K562 (cell line): ENCODE measurements at regions not wholly inside any gene's neighbourhood (a gene's known extent, or its start where the extent isn't known, plus 50 kb on each side); places are given as distances from the start of the nearest gene placed in this dataset.
A peak's percentile ranks its signal among the peaks of the same experiment; 100 is the strongest.

Source experiments
- ATAC-seq: fragments of 200-7000 bp; cut with Tn5 transposase; 3 replicates; pipeline ENCODE4 v1.9.1; 2020; ENCODE audit warnings: moderate library complexity
- BruUV-seq: library from RNA; stranded (reverse); fragments of 400-500 nt; replicated peaks from 2 replicates; lab custom pipeline; 2021; lab: Mats Ljungman, UMichigan
- CTCF ChIA-PET: fragments of 300-600 bp; formaldehyde crosslinking; extraction: SDS; loops from one replicate; lab custom pipeline; 2021; ENCODE audit warnings: low intra/inter-chr PET ratio; lab: Yijun Ruan, JAX
- POLR2A ChIA-PET: fragments of 300-600, 350-650 bp; sonication (Branson Sonifier 250); formaldehyde crosslinking; extraction: SDS; loops from one replicate; lab custom pipeline; 2021; ENCODE audit warnings: antibody characterized with exemption, inconsistent platforms; lab: Yijun Ruan, JAX
- DNase-seq, 4 experiments: peaks; one replicate each; pipeline versions ENCODE4 v3.0.0 to v3.0.0-alpha.2; 2011 to 2018; ENCODE audit warnings: low spot score in 3 of 4, mixed read lengths in 3 of 4; ENCODE audit errors: extremely low read depth in 1 of 4
- FAIRE-seq: peaks from 2 replicates; lab custom pipeline; 2011; peaks lifted over from hg19 to GRCh38; lab: Jason Lieb, UNC
- H2AFZ ChIP-seq: 2 replicates; pipeline ENCODE4 v1.6.0; 2011; ENCODE audit warnings: low read depth, low read length, control low read depth, inconsistent platforms
- H3K27ac ChIP-seq: fragments of 200-600 bp; 3 replicates; pipeline ENCODE4 v1.8.0; 2011; ENCODE audit warnings: low read depth, mild to moderate bottlenecking, control low read depth, inconsistent platforms, low read length, moderate library complexity, mixed read lengths; ENCODE audit errors: extremely low read depth
- H3K27me3 ChIP-seq, 2 experiments: fragments of 300-600 bp in 1 of 2; 2 replicates in 1 of 2; 3 replicates in 1 of 2; pipeline versions ENCODE4 v1.6.0 to v1.8.0; 2011; ENCODE audit warnings: inconsistent platforms in 2 of 2, low read length in 2 of 2, mild to moderate bottlenecking in 1 of 2, mixed read lengths in 1 of 2, moderate library complexity in 1 of 2; ENCODE audit not compliant: control insufficient read depth in 2 of 2, insufficient read depth in 2 of 2
- H3K36me3 ChIP-seq: fragments of 300-600 bp; 3 replicates; pipeline ENCODE4 v1.8.0; 2011; ENCODE audit warnings: mild to moderate bottlenecking, low read length, inconsistent platforms; ENCODE audit not compliant: control insufficient read depth, insufficient read depth
- H3K4me1 ChIP-seq, 2 experiments: fragments of 200-600 bp in 1 of 2; replicated peaks in 1 of 2; 2 replicates in 1 of 2; 3 replicates in 1 of 2; pipeline versions ENCODE4 v1.5.1 to v1.8.0; 2011; ENCODE audit warnings: inconsistent platforms in 2 of 2, low read length in 2 of 2, mild to moderate bottlenecking in 1 of 2, mixed read lengths in 1 of 2, moderate library complexity in 1 of 2; ENCODE audit not compliant: control insufficient read depth in 2 of 2, insufficient read depth in 2 of 2
- H3K4me2 ChIP-seq: 2 replicates; pipeline ENCODE4 v1.6.1; 2011; ENCODE audit warnings: low read length, control low read depth, inconsistent platforms, mixed read lengths; ENCODE audit not compliant: insufficient read depth
- H3K4me3 ChIP-seq: fragments of 200-600 bp; sonication (generic), shearing (Covaris generic); 2 replicates; pipeline ENCODE4 v1.5.1; 2016; ENCODE audit warnings: control low read depth, inconsistent platforms
- H3K79me2 ChIP-seq: fragments of 200-600 bp; 3 replicates; pipeline ENCODE4 v1.8.0; 2011; ENCODE audit warnings: low read length, inconsistent platforms; ENCODE audit not compliant: control insufficient read depth, insufficient read depth
- H3K9ac ChIP-seq, 2 experiments: 2 replicates each; pipeline versions ENCODE4 v1.6.0 to v1.6.1; 2011; ENCODE audit warnings: low read depth in 2 of 2, low read length in 2 of 2, control low read depth in 1 of 2, inconsistent platforms in 1 of 2, mild to moderate bottlenecking in 1 of 2, mixed read lengths in 1 of 2; ENCODE audit not compliant: insufficient read depth in 1 of 2
- H3K9me1 ChIP-seq: one replicate; pipeline ENCODE4 v1.6.0; 2011; ENCODE audit warnings: inconsistent platforms, mild to moderate bottlenecking, low read length, moderate library complexity; ENCODE audit not compliant: control insufficient read depth, insufficient read depth
- H3K9me3 ChIP-seq: replicated peaks from 2 replicates; pipeline ENCODE4 v1.5.1; 2011; ENCODE audit warnings: low read depth, low read length, inconsistent platforms; ENCODE audit not compliant: control insufficient read depth, insufficient read depth
- H4K20me1 ChIP-seq: replicated peaks from 2 replicates; pipeline ENCODE4 v1.6.1; 2011; ENCODE audit warnings: low read length, inconsistent platforms, mixed read lengths; ENCODE audit not compliant: control insufficient read depth, insufficient read depth
- MAFF ChIP-seq: IDR thresholded peaks from 2 replicates; pipeline ENCODE4 v1.6.1; 2012; ENCODE audit warnings: low read length, improper control_type of control experiment
- MCM2 ChIP-seq: fragments of 450-650 bp; IDR thresholded peaks from 2 replicates; pipeline ENCODE4 v1.6.1; 2017; ENCODE audit warnings: low read depth, mild to moderate bottlenecking
- MTA3 ChIP-seq: fragments of 450-650 bp; formaldehyde crosslinking; IDR thresholded peaks from 2 replicates; pipeline ENCODE4 v1.6.1; 2017; ENCODE audit warnings: mild to moderate bottlenecking, borderline replicate concordance
- NFE2 ChIP-seq: IDR thresholded peaks from 2 replicates; pipeline ENCODE4 v1.6.1; 2014; ENCODE audit warnings: antibody characterized with exemption, low read depth
- PHB2 ChIP-seq: fragments of 450-650 bp; IDR thresholded peaks from 2 replicates; pipeline ENCODE4 v1.6.1; 2017; ENCODE audit warnings: low read depth
- RBBP5 ChIP-seq: fragments of 200-600 bp; sonication (generic); IDR thresholded peaks from 2 replicates; pipeline ENCODE4 v1.6.1; 2012; ENCODE audit warnings: borderline replicate concordance, mild to moderate bottlenecking, low read length, control low read depth, inconsistent platforms; ENCODE audit not compliant: insufficient read depth, poor library complexity, severe bottlenecking
- WGBS: fragments of 100-300 bp; shearing (Covaris generic); methylation state at CpG from one replicate; pipeline ENCODE4 v1.1.6; 2016; ENCODE audit warnings: low coverage, mixed read lengths; ENCODE audit not compliant: insufficient coverage; ENCODE audit errors: missing lambda C conversion rate; 5-methylcytosine and 5-hydroxymethylcytosine counted together
- in situ Hi-C: fragments of 300-500 bp; cut with MboI; formaldehyde crosslinking; loops from 4 replicates; pipeline ENCODE4 v1.15.0; 2018; ENCODE audit warnings: inconsistent platforms, mixed read lengths
- intact Hi-C: fragments of 100-400 bp; cut with micrococcal nuclease; formaldehyde crosslinking; loops from 2 replicates; pipeline ENCODE4 v1.14.2; 2022
- TF ChIP-seq, protein P1 (sequence below): fragments of 250-450 bp; sonication (Bioruptor Pico); IDR thresholded peaks from 2 replicates; pipeline ENCODE4 v1.6.1; 2021; ENCODE audit warnings: mild to moderate bottlenecking
- TF ChIP-seq, protein P2 (sequence below): fragments of 450-650 bp; formaldehyde crosslinking; conservative IDR thresholded peaks from 2 replicates; pipeline ENCODE4 v1.4.0; 2022; ENCODE audit warnings: mild to moderate bottlenecking, missing genetic modification characterization
- TF ChIP-seq, protein P3 (sequence below): fragments of 250-450 bp; sonication (Bioruptor Pico); IDR thresholded peaks from 2 replicates; pipeline ENCODE4 v1.4.0; 2020
- TF ChIP-seq, protein P4 (sequence below): fragments of 450-650 bp; IDR thresholded peaks from 2 replicates; pipeline ENCODE4 v1.6.1; 2016; ENCODE audit warnings: mild to moderate bottlenecking

DNA sequence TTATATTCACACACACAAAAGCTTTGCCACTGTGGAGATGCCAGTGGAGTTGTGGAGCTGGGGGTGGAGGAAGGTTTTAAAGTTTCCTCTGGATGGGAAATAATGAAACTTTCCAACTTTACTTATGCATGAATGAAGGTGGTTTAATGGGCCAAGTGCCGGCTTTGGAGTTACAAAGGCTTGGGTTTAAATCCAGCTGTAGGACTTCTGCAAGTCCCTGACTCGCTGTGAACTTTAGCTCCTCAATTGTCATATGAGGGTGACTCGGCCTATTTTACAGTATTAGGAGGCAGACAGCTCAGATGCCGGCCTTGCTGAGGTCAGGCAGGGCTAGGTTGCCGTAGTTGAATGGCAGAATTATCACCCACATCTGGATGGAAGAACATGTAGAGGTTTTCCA is 415.8 kb upstream of the TRIB2 start:
- Histone ChIP-seq H4K20me1 (no peaks in the 10 kb centered on the region), H2AFZ (no peak overlapping the region), H3K27me3 (no peaks in the 10 kb centered on the region), H3K4me3 (no peak overlapping the region), H3K4me2 (peak overlapping the region; percentile 1; the same call in 1 of the 2 replicates), H3K79me2 (peaks cover 10% of the 10 kb centered on the region), H3K9me3 (no peaks in the 10 kb centered on the region), H3K4me1 (peaks cover 5 to 14% of the 10 kb centered on the region in 2 experiments; a peak in 4 of 5 replicates), H3K9me1 (no peaks in the 10 kb centered on the region), H3K36me3 (peaks cover 9% of the 10 kb centered on the region; the same call in 2 of the 3 replicates), H3K27ac (no peak overlapping the region), H3K9ac (no peak overlapping the region)
- POLR2A ChIA-PET, result interaction anchor here (0.9 kb wide), 1 partner anchor 24 kb away, joined by 6 read pairs; no protein-coding TSS in a partner anchor
- no TSS peak for BruUV-seq
- DNase-seq, result no peak
- FAIRE-seq, result peak; percentile 65
- WGBS, result 39% methylated on average over 5 of the region's 5 CpGs
- CTCF ChIA-PET, result no interaction called here
- intact Hi-C loops (no loop called here), in situ Hi-C loops (no loop called here)
- ATAC-seq, result peak; percentile 43; the same call in 2 of the 3 replicates
- TF ChIP-seq, protein P1, sequence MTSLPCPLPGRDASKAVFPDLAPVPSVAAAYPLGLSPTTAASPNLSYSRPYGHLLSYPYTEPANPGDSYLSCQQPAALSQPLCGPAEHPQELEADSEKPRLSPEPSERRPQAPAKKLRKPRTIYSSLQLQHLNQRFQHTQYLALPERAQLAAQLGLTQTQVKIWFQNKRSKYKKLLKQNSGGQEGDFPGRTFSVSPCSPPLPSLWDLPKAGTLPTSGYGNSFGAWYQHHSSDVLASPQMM, result no peak
- TF ChIP-seq, protein P2, sequence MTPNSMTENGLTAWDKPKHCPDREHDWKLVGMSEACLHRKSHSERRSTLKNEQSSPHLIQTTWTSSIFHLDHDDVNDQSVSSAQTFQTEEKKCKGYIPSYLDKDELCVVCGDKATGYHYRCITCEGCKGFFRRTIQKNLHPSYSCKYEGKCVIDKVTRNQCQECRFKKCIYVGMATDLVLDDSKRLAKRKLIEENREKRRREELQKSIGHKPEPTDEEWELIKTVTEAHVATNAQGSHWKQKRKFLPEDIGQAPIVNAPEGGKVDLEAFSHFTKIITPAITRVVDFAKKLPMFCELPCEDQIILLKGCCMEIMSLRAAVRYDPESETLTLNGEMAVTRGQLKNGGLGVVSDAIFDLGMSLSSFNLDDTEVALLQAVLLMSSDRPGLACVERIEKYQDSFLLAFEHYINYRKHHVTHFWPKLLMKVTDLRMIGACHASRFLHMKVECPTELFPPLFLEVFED (CRISPR knock-in tag), result no peak
- no peak for TF ChIP-seq MCM2
- no peak for TF ChIP-seq RBBP5
- TF ChIP-seq PHB2, result no peak
- no peak for TF ChIP-seq MTA3
- TF ChIP-seq, protein P3, sequence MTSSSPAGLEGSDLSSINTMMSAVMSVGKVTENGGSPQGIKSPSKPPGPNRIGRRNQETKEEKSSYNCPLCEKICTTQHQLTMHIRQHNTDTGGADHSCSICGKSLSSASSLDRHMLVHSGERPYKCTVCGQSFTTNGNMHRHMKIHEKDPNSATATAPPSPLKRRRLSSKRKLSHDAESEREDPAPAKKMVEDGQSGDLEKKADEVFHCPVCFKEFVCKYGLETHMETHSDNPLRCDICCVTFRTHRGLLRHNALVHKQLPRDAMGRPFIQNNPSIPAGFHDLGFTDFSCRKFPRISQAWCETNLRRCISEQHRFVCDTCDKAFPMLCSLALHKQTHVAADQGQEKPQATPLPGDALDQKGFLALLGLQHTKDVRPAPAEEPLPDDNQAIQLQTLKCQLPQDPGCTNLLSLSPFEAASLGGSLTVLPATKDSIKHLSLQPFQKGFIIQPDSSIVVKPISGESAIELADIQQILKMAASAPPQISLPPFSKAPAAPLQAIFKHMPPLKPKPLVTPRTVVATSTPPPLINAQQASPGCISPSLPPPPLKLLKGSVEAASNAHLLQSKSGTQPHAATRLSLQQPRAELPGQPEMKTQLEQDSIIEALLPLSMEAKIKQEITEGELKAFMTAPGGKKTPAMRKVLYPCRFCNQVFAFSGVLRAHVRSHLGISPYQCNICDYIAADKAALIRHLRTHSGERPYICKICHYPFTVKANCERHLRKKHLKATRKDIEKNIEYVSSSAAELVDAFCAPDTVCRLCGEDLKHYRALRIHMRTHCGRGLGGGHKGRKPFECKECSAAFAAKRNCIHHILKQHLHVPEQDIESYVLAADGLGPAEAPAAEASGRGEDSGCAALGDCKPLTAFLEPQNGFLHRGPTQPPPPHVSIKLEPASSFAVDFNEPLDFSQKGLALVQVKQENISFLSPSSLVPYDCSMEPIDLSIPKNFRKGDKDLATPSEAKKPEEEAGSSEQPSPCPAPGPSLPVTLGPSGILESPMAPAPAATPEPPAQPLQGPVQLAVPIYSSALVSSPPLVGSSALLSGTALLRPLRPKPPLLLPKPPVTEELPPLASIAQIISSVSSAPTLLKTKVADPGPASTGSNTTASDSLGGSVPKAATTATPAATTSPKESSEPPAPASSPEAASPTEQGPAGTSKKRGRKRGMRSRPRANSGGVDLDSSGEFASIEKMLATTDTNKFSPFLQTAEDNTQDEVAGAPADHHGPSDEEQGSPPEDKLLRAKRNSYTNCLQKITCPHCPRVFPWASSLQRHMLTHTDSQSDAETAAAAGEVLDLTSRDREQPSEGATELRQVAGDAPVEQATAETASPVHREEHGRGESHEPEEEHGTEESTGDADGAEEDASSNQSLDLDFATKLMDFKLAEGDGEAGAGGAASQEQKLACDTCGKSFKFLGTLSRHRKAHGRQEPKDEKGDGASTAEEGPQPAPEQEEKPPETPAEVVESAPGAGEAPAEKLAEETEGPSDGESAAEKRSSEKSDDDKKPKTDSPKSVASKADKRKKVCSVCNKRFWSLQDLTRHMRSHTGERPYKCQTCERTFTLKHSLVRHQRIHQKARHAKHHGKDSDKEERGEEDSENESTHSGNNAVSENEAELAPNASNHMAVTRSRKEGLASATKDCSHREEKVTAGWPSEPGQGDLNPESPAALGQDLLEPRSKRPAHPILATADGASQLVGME, result no peak
- peak; percentile 6; the same call in 1 of the 2 replicates for TF ChIP-seq MAFF
- TF ChIP-seq NFE2, result peak; percentile 51; the same call in 1 of the 2 replicates
- TF ChIP-seq, protein P4, sequence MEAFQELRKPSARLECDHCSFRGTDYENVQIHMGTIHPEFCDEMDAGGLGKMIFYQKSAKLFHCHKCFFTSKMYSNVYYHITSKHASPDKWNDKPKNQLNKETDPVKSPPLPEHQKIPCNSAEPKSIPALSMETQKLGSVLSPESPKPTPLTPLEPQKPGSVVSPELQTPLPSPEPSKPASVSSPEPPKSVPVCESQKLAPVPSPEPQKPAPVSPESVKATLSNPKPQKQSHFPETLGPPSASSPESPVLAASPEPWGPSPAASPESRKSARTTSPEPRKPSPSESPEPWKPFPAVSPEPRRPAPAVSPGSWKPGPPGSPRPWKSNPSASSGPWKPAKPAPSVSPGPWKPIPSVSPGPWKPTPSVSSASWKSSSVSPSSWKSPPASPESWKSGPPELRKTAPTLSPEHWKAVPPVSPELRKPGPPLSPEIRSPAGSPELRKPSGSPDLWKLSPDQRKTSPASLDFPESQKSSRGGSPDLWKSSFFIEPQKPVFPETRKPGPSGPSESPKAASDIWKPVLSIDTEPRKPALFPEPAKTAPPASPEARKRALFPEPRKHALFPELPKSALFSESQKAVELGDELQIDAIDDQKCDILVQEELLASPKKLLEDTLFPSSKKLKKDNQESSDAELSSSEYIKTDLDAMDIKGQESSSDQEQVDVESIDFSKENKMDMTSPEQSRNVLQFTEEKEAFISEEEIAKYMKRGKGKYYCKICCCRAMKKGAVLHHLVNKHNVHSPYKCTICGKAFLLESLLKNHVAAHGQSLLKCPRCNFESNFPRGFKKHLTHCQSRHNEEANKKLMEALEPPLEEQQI, result no peak
